GM12873 (cell line): ENCODE measurements at regions not wholly inside any gene's neighbourhood (a gene's known extent, or its start where the extent isn't known, plus 50 kb on each side); places are given as distances from the start of the nearest gene placed in this dataset.

Source experiments
- CTCF ChIP-seq: IDR thresholded peaks from 2 replicates; pipeline ENCODE4 v1.5.1; 2012; ENCODE audit warnings: low read depth, mild to moderate bottlenecking, moderate library complexity, low read length, control low read depth; ENCODE audit not compliant: insufficient read depth; ENCODE audit errors: missing control alignments

GRCh38 chr2:7884338-7884737 is 797.5 kb upstream of the ID2 start:
- TF ChIP-seq CTCF: no peak

- no peak for TF ChIP-seq CTCF
Measured at GRCh38 chr2:7886666-7887065, 795.2 kb upstream of the ID2 start.

- no peak for TF ChIP-seq CTCF
Measured at GRCh38 chr2:7887441-7887840, 794.4 kb upstream of the ID2 start.

GRCh38 chr2:7888876-7889275 is 793.0 kb upstream of the ID2 start:
- no peak for TF ChIP-seq CTCF

- TF ChIP-seq CTCF: no peak
Measured at GRCh38 chr2:7891312-7891711, 790.5 kb upstream of the ID2 start.

- TF ChIP-seq CTCF: no peak
Measured at GRCh38 chr2:7895289-7895688, 786.6 kb upstream of the ID2 start.

GRCh38 chr2:7896940-7897487 is 784.8 kb upstream of the ID2 start:
- no peak for TF ChIP-seq CTCF
